H9 (cell line): ENCODE measurements at regions not wholly inside any gene's neighbourhood (a gene's known extent, or its start where the extent isn't known, plus 50 kb on each side); places are given as distances from the start of the nearest gene placed in this dataset.

Experiments
- DNase-seq: peaks from one replicate; pipeline ENCODE4 v3.0.0-alpha.2; 2017
- H2AFZ ChIP-seq: one replicate; pipeline ENCODE4 v1.6.1; 2013; ENCODE audit warnings: mild to moderate bottlenecking, low read length, control low read depth, moderate library complexity
- H2AK5ac ChIP-seq: 2 replicates; pipeline ENCODE4 v1.6.1; 2013; ENCODE audit warnings: low read length, control low read depth, mixed read lengths; ENCODE audit not compliant: insufficient read length
- H2BK120ac ChIP-seq: one replicate; pipeline ENCODE4 v1.6.1; 2013; ENCODE audit warnings: low read depth, mild to moderate bottlenecking, low read length, control low read depth, inconsistent platforms; ENCODE audit not compliant: poor library complexity, severe bottlenecking
- H2BK12ac ChIP-seq: 2 replicates; pipeline ENCODE4 v1.6.1; 2013; ENCODE audit warnings: low read length, control low read depth, mixed read lengths, low read depth; ENCODE audit not compliant: insufficient read length
- H2BK15ac ChIP-seq: 2 replicates; pipeline ENCODE4 v1.6.1; 2013; ENCODE audit warnings: low read depth, low read length, control low read depth
- H2BK20ac ChIP-seq: one replicate; pipeline ENCODE4 v1.6.1; 2013; ENCODE audit warnings: low read depth, mild to moderate bottlenecking, low read length, control low read depth, inconsistent platforms; ENCODE audit not compliant: poor library complexity, severe bottlenecking
- H2BK5ac ChIP-seq: 2 replicates; pipeline ENCODE4 v1.6.1; 2013; ENCODE audit warnings: low read length, control low read depth, mixed read lengths; ENCODE audit not compliant: insufficient read length
- H3K14ac ChIP-seq: 2 replicates; pipeline ENCODE4 v1.6.1; 2013; ENCODE audit warnings: low read length, control low read depth; ENCODE audit not compliant: insufficient read depth
- H3K18ac ChIP-seq: 2 replicates; pipeline ENCODE4 v1.6.1; 2013; ENCODE audit warnings: low read depth, mild to moderate bottlenecking, mixed read lengths, low read length, control low read depth; ENCODE audit not compliant: insufficient read length
- H3K23ac ChIP-seq: 2 replicates; pipeline ENCODE4 v1.6.1; 2013; ENCODE audit warnings: low read length, control low read depth, mixed read lengths, low read depth; ENCODE audit not compliant: insufficient read length
- H3K23me2 ChIP-seq: 2 replicates; pipeline ENCODE4 v1.6.1; 2013; ENCODE audit warnings: low read depth, mild to moderate bottlenecking, mixed read lengths, low read length, control low read depth; ENCODE audit not compliant: insufficient read length, poor library complexity, severe bottlenecking
- H3K27ac ChIP-seq: 2 replicates; pipeline ENCODE4 v1.5.1; 2013; ENCODE audit warnings: low read length, control low read depth, mixed read lengths, low read depth; ENCODE audit not compliant: insufficient read length
- H3K27me3 ChIP-seq: 2 replicates; pipeline ENCODE4 v1.6.1; 2013; ENCODE audit warnings: low read length, control low read depth, inconsistent platforms; ENCODE audit not compliant: insufficient read depth
- H3K4ac ChIP-seq: 2 replicates; pipeline ENCODE4 v1.6.1; 2013; ENCODE audit warnings: low read depth, mild to moderate bottlenecking, control low read depth, inconsistent platforms, low read length, moderate library complexity
- H3K4me1 ChIP-seq: 2 replicates; pipeline ENCODE4 v1.6.1; 2013; ENCODE audit warnings: low read length, control low read depth, inconsistent platforms; ENCODE audit not compliant: insufficient read depth
- H3K4me2 ChIP-seq: 2 replicates; pipeline ENCODE4 v1.6.1; 2013; ENCODE audit warnings: low read length, control low read depth, mixed read lengths; ENCODE audit not compliant: insufficient read length, insufficient read depth
- H3K56ac ChIP-seq: 2 replicates; pipeline ENCODE4 v1.6.1; 2013; ENCODE audit warnings: low read depth, mild to moderate bottlenecking, mixed read lengths, low read length, control low read depth; ENCODE audit not compliant: insufficient read length
- H3K79me1 ChIP-seq: 2 replicates; pipeline ENCODE4 v1.6.1; 2013; ENCODE audit warnings: low read depth, mild to moderate bottlenecking, moderate library complexity, low read length, control low read depth, inconsistent platforms; ENCODE audit not compliant: insufficient read depth, poor library complexity, severe bottlenecking
- H3K79me2 ChIP-seq: 2 replicates; pipeline ENCODE4 v1.6.1; 2013; ENCODE audit warnings: low read length, control low read depth, inconsistent platforms; ENCODE audit not compliant: insufficient read depth
- H3K9ac ChIP-seq: 2 replicates; pipeline ENCODE4 v1.6.1; 2013; ENCODE audit warnings: low read length, control low read depth, mixed read lengths; ENCODE audit not compliant: insufficient read length; ENCODE audit errors: extremely low read depth
- H3K9me3 ChIP-seq: one replicate; pipeline ENCODE4 v1.6.1; 2013; ENCODE audit warnings: low read depth, low read length, inconsistent platforms; ENCODE audit not compliant: control insufficient read depth
- H3T11ph ChIP-seq: one replicate; pipeline ENCODE4 v1.6.1; 2013; ENCODE audit warnings: mild to moderate bottlenecking, low read length, control low read depth, inconsistent platforms
- H4K20me1 ChIP-seq: one replicate; pipeline ENCODE4 v1.6.1; 2013; ENCODE audit not compliant: control insufficient read depth, insufficient read length, insufficient read depth
- H4K5ac ChIP-seq: 2 replicates; pipeline ENCODE4 v1.6.1; 2013; ENCODE audit warnings: low read depth, mild to moderate bottlenecking, mixed read lengths, low read length, control low read depth; ENCODE audit not compliant: insufficient read length
- H4K8ac ChIP-seq: replicated peaks from 2 replicates; pipeline ENCODE4 v1.6.1; 2013; ENCODE audit warnings: low read length, control low read depth, mixed read lengths, low read depth; ENCODE audit not compliant: insufficient read length
- H4K91ac ChIP-seq: 2 replicates; pipeline ENCODE4 v1.6.1; 2013; ENCODE audit warnings: low read depth, mild to moderate bottlenecking, moderate library complexity, mixed read lengths, low read length, control low read depth; ENCODE audit not compliant: insufficient read length
- H3K27ac Mint-ChIP-seq, 3 experiments: 2 replicates in 2 of 3; 3 replicates in 1 of 3; pipeline ENCODE4 v1.8.0; 2020 to 2021; ENCODE audit warnings: mixed read lengths in 3 of 3, mild to moderate bottlenecking in 1 of 3, moderate library complexity in 1 of 3
- H3K27me3 Mint-ChIP-seq: 2 replicates; pipeline ENCODE4 v1.8.0; 2021; ENCODE audit warnings: low read depth, mild to moderate bottlenecking, moderate library complexity, mixed read lengths
- H3K36me3 Mint-ChIP-seq, 3 experiments: 2 replicates in 2 of 3; 3 replicates in 1 of 3; pipeline ENCODE4 v1.8.0; 2020 to 2021; ENCODE audit warnings: low read depth in 3 of 3, mixed read lengths in 3 of 3; ENCODE audit not compliant: insufficient read depth in 1 of 3
- H3K4me1 Mint-ChIP-seq, 2 experiments: 2 replicates each; pipeline ENCODE4 v1.8.0; 2020; ENCODE audit warnings: mixed read lengths in 2 of 2
- H3K4me3 Mint-ChIP-seq, 2 experiments: 2 replicates in 1 of 2; 3 replicates in 1 of 2; pipeline ENCODE4 v1.8.0; 2020 to 2021; ENCODE audit warnings: mild to moderate bottlenecking in 2 of 2, mixed read lengths in 2 of 2, moderate library complexity in 1 of 2
- H3K9me3 Mint-ChIP-seq, 2 experiments: 2 replicates in 1 of 2; 3 replicates in 1 of 2; pipeline ENCODE4 v1.8.0; 2020; ENCODE audit warnings: mild to moderate bottlenecking in 2 of 2, mixed read lengths in 2 of 2, moderate library complexity in 1 of 2
- WGBS: extraction: QIAGEN DNeasy Blood & Tissue Kit; methylation state at CpG from one replicate; pipeline ENCODE4 v1.1.7; 2013; ENCODE audit warnings: missing lambda C conversion rate, low lambda C conversion rate, mixed read lengths; ENCODE audit not compliant: insufficient read length; ENCODE audit errors: extremely low coverage; 5-methylcytosine and 5-hydroxymethylcytosine counted together
- TF ChIP-seq, protein P1 (sequence below): fragments of 200-600 bp; sonication (generic); conservative IDR thresholded peaks from 3 replicates; pipeline ENCODE4 v1.8.0; 2021; ENCODE audit warnings: antibody characterized with exemption, mild to moderate bottlenecking

DNA sequence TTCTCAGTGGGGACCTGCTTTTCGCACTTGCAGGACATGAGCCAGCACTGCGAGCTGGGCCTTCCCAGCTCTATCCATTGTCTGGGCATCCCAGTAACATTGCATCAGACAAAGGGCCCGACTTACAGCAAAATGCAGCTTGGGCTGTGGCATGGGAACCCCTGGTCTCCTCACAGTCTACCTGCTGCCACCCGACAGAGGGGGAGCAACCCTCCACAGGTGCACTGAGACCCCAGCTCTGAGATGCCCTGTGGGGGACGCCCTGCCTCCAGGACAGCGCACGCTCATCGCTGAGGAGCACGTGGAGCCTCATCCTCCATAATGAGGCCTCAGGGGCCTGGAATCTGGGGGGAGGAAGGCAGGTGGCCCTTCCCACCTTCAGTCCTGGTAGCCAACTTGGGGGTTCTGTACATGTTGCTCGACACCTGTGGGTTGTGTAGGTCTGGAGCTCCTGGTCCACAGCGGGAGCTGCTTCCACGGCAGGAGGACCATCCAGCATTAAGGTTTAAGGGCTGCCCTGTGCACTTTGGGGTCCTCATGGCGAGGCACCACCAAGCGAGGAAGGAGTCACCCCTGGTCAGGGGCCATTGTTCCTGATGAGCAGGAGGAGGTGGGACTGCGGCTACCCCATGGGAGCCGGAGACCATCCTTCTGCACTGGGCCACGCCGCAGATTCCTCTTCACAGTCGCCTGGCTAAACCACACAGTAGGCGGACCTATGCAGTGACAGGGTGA, 376.5 kb upstream of the IRX1 start:
- no peaks in the 10 kb centered on the region for H3K36me3 Mint-ChIP-seq
- no peaks in the 10 kb centered on the region for H3K9me3 ChIP-seq
- whole genome bisulfite sequencing, result no CpG with 5 or more reads among the region's 20 CpGs
- H3K27me3 Mint-ChIP-seq, result peaks cover 1% of the 10 kb centered on the region
- H4K5ac ChIP-seq, result no peak overlapping the region
- H3K23ac ChIP-seq, result no peak overlapping the region
- H3K27me3 ChIP-seq, result no peaks in the 10 kb centered on the region
- H3K23me2 ChIP-seq, result no peaks in the 10 kb centered on the region
- no peak overlapping the region for H3K27ac Mint-ChIP-seq
- H2BK120ac ChIP-seq, result no peak overlapping the region
- no peak overlapping the region for H2AK5ac ChIP-seq
- no peak overlapping the region for H4K8ac ChIP-seq
- H3K4me2 ChIP-seq, result no peak overlapping the region
- H3K18ac ChIP-seq, result no peak overlapping the region
- no peaks in the 10 kb centered on the region for H3K79me2 ChIP-seq
- H2BK5ac ChIP-seq, result no peak overlapping the region
- H3K9me3 Mint-ChIP-seq, result no peaks in the 10 kb centered on the region
- H3K4ac ChIP-seq, result no peak overlapping the region
- H2BK12ac ChIP-seq, result no peak overlapping the region
- no peak overlapping the region for H3K27ac ChIP-seq
- no peak overlapping the region for H3K56ac ChIP-seq
- H4K91ac ChIP-seq, result no peak overlapping the region
- H3K9ac ChIP-seq, result no peak overlapping the region
- H4K20me1 ChIP-seq, result no peaks in the 10 kb centered on the region
- no peaks in the 10 kb centered on the region for H3K79me1 ChIP-seq
- H3K14ac ChIP-seq, result no peak overlapping the region
- no peak overlapping the region for H2BK15ac ChIP-seq
- no peak overlapping the region for H2AFZ ChIP-seq
- H3K4me1 ChIP-seq, result no peaks in the 10 kb centered on the region
- no peak for DNase-seq
- peaks cover 5% of the 10 kb centered on the region in 2 experiments; a peak in 3 of 4 replicates for H3K4me1 Mint-ChIP-seq
- H3K4me3 Mint-ChIP-seq, result no peak overlapping the region
- no peak overlapping the region for H3T11ph ChIP-seq
- H2BK20ac ChIP-seq, result no peak overlapping the region
- TF ChIP-seq, protein P1, sequence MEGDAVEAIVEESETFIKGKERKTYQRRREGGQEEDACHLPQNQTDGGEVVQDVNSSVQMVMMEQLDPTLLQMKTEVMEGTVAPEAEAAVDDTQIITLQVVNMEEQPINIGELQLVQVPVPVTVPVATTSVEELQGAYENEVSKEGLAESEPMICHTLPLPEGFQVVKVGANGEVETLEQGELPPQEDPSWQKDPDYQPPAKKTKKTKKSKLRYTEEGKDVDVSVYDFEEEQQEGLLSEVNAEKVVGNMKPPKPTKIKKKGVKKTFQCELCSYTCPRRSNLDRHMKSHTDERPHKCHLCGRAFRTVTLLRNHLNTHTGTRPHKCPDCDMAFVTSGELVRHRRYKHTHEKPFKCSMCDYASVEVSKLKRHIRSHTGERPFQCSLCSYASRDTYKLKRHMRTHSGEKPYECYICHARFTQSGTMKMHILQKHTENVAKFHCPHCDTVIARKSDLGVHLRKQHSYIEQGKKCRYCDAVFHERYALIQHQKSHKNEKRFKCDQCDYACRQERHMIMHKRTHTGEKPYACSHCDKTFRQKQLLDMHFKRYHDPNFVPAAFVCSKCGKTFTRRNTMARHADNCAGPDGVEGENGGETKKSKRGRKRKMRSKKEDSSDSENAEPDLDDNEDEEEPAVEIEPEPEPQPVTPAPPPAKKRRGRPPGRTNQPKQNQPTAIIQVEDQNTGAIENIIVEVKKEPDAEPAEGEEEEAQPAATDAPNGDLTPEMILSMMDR, result no peak
